Left ventricle myocardium superior (tissue), 1 donor: ENCODE measurements at regions not wholly inside any gene's neighbourhood (a gene's known extent, or its start where the extent isn't known, plus 50 kb on each side); places are given as distances from the start of the nearest gene placed in this dataset.
"Not testable (repeated sequence)": the region's sequence is repeated elsewhere in the genome, so short reads cannot be mapped to it uniquely, and the experiment has no call there.

Experiments
- ATAC-seq: fragments of 200-7000 bp; cut with Tn5 transposase; one replicate; pipeline ENCODE4 v1.9.1; 2020; ENCODE audit warnings: mild to moderate bottlenecking, moderate library complexity
- DNase-seq: peaks from one replicate; pipeline ENCODE4 v3.0.0-alpha.2; 2020
- intact Hi-C: fragments of 100-400 bp; cut with micrococcal nuclease; formaldehyde crosslinking; loops from one replicate; pipeline ENCODE4 v1.11.0; 2022
- donor health status: DM: no; HTN: yes; CAD: no; lungs with severe emphysema.

- intact Hi-C loops = no loop called here
- no peak for DNase-seq
- ATAC-seq = no peak
These were observed 1248.9 kb downstream of the JRKL start for GRCh38 chr11:97638641-97639224.

DNA sequence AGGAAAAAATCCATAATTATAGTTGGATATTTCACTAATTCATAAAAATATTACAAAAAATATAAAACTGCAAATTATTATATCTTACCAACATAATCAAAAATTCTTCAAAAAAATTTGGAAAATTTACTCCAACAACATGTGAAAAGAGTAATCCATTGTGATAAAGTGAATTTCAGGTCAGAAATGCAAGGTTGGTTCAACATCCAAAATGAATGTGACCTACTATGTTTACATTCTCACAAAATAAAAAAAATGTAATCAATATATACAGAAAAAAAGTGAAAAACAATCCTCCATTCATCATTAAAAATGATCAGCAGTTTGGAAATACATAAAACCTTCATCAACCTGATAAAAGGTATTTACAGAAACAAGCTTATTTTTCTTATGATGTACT, 1252.2 kb downstream of the JRKL start:
- ATAC-seq (no peak), DNase-seq (no peak)
- intact Hi-C loops = no loop called here

DNA sequence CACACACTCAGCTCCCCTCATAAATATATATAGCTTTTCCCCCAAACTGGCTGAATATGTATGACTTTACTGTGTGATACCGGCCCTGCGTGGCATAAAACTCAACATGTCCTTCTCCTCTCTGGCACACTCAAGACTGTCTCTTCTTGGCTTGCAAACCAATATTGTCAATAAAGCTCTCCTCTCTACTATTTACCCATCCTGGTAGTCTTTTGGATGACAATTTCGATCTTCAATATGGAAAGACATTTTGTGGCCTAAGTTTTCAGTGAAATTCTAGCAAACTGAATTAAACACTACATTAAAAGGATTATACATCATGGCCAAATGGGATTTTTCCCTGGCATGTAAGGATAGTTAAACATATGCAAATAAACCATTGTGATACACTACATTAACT, 1255.9 kb downstream of the JRKL start:
- no peak for DNase-seq
- ATAC-seq = no peak
- intact Hi-C loops = no loop called here

DNA sequence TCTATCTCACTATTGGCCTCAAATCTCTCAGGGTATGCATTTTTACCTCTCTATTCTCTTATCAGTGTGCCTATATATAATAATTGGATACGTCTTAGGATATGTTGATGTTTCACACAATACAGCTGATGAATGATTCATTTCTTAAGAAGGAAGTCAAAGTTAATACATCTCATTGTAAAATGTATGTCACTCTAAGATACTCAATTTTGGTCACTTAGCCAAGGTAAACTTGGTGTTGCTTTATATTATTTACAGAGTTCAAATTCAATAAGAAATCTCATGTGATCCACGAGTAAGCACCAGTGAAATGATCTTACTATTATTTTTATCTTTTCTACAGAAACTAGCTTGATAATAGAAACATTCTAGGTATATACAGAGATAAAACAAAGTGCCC, 1266.5 kb downstream of the JRKL start:
- ATAC-seq = no peak

GRCh38 chr11:97657852-97658251, 1268.0 kb downstream of the JRKL start:
- intact Hi-C loops = no loop called here
- DNase-seq (no peak), ATAC-seq (no peak)

More for the DNA sequence above, 1266.5 kb downstream of the JRKL start:
- no peak for DNase-seq
- intact Hi-C loops = no loop called here

GRCh38 chr11:97667057-97667456, 1277.2 kb downstream of the JRKL start:
- intact Hi-C loops = no loop called here
- ATAC-seq = no peak
- no peak for DNase-seq

- intact Hi-C loops = no loop called here
- DNase-seq = no peak
- ATAC-seq = no peak
These were observed 1293.9 kb downstream of the JRKL start for GRCh38 chr11:97683733-97684132.

GRCh38 chr11:97684486-97685439, 1295.0 kb downstream of the JRKL start:
- peak; percentile 92 for ATAC-seq
- DNase-seq = peak; percentile 27

DNA sequence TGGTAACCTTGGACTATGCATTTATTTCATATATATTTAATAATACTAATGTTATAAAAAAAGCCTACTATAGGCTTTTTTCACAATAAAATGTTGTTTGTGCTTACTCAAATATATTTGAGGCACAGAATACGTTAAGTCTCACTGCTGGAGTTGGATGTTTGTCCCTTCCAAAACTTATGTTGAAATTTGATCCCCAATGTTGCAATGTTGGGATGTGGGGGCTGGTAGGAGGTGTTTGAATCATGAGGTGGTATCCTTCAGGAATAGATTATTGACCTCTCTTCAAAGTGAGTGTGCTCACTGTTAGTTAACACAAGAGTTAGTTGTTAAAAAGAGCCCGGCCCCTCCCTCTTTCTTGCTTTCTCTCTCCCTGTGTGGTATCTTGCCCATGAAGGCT, 1295.9 kb downstream of the JRKL start:
- ATAC-seq = no peak
- DNase-seq = no peak
- intact Hi-C loops = no loop called here

More at GRCh38 chr11:97684486-97685439, 1295.0 kb downstream of the JRKL start:
- intact Hi-C loops = no loop called here

- no peak for ATAC-seq
- intact Hi-C loops = no loop called here
- no peak for DNase-seq
These were observed 1297.3 kb downstream of the JRKL start for GRCh38 chr11:97687111-97687510.

DNA sequence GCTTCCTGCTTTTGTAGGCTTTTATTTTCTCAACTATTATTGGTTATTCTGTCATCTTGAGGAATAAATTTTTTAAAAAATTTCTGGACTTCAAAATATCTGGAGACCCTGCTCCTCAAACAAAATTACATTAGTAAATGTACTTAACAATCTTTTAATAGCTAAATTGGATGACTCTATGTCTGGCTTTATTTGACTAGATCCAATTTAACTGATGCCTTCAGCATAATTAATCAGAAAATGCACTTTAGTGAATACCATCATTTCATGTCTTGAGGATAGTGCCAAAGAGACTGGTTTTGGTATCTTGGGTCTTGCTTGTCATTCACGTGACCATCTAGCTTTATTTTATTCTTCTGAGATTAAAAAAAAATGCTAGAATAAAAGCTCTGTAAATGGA, 1301.2 kb downstream of the JRKL start:
- intact Hi-C loops = no loop called here
- no peak for ATAC-seq
- DNase-seq = no peak

GRCh38 chr11:97702951-97703350, 1313.1 kb downstream of the JRKL start:
- ATAC-seq = no peak
- intact Hi-C loops = no loop called here
- DNase-seq = no peak

GRCh38 chr11:97703851-97704250, 1314.0 kb downstream of the JRKL start:
- DNase-seq (no peak), ATAC-seq (no peak)
- intact Hi-C loops = no loop called here

DNA sequence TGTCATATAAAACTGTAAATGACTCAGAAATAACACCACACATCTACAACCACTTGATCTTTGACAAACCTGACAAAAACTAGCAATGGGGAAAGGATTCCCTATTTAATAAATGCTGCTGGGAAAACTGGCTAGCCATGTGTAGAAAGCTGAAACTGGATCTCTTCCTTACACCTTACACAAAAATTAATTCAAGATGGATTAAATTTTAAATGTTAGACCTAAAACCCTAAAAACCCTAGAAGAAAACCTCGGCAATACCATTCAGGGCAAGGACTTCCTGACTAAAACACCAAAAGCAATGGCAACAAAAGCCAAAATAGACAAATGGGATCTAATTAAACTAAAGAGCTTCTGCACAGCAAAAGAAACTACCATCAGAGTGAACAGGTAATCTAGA, 1315.3 kb upstream of the CNTN5 start:
- ATAC-seq, DNase-seq, intact Hi-C loops: not testable (repeated sequence)

DNA sequence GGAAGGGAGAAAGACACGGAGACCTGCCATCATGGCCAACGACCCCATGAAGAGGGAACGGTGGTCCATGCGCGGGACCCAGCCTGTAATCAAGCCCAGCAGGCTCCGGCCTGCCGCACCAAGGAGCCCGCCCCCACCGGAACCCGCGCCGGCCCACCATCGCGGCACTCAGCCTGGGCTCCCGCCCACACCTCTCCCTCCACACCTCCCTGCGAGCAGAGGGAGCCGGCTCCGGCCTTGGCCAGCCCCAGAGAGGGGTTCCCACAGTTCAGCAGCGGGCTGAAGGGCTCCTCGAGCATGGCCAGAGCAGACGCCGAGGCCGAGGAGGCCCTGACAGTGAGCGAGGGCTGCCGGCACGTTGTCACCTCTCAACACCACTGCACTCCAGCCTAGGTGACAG, 1302.8 kb upstream of the CNTN5 start:
- no peak for ATAC-seq
- DNase-seq = no peak
- intact Hi-C loops = no loop called here

DNA sequence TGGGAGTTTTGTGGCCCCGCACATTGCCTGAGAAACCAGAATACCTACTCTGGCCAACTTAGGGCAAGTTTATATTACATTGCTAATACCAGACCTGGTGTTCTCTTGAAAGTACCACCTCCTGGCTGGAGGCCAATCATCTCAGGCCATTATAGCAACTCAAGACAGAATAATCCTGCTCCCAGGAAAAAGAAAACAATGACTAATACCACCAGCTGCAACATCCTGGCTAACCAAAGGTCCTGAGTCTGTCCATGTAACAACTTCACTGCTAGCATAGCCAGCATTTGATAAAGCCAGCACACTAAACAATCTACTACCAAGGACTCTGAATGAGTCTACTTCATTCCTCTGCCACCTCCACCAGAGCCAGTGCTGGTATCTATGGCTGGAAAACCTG, 1298.7 kb upstream of the CNTN5 start:
- no peak for DNase-seq
- intact Hi-C loops = no loop called here
- peak; percentile 85 for ATAC-seq

GRCh38 chr11:97722721-97723120, 1298.0 kb upstream of the CNTN5 start:
- intact Hi-C loops = no loop called here
- ATAC-seq (no peak), DNase-seq (no peak)

DNA sequence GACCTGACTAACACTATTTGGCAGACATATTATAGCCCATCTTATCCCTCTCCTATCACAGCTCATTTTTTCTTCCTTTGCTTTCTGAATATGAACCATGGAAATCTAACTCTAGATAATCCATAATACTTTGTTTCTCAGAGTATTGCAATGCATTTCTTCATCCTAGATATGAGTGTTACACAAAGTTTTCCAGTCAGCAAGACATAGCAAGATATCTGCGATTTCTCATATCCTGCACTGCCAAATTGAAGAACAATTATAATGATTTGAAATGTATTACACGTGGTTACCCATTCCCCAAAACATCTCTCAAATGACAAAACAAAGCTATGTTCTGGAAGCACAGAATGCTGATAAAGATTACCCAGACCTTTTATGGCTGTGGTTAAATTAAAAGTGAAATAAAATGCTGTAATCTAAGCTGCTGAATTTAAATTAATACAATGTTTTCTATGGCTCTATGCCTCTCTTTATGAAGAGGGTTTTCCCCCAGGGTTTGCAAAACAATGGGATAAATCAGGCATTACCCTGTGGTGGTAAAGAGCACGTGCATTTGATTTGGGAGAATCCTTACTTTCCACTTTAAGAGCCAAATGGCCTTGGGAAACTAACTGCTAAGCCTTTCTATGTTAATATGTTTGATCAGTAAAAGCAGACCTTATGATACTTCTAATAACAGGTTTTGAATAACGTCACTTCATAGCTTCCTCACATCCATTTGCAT, 1291.0 kb upstream of the CNTN5 start:
- intact Hi-C loops = no loop called here
- ATAC-seq = no peak

GRCh38 chr11:97732011-97732632, 1288.6 kb upstream of the CNTN5 start:
- ATAC-seq (no peak), DNase-seq (no peak)
- intact Hi-C loops = no loop called here

More for the DNA sequence above, 1291.0 kb upstream of the CNTN5 start:
- no peak for DNase-seq

GRCh38 chr11:97738751-97739150, 1282.0 kb upstream of the CNTN5 start:
- DNase-seq (no peak), ATAC-seq (no peak)
- intact Hi-C loops = no loop called here
